ENCODE measurements at regions not wholly inside any gene's neighbourhood (a gene's known extent, or its start where the extent isn't known, plus 50 kb on each side); places are given as distances from the start of the nearest gene placed in this dataset.
A peak's percentile ranks its signal among the peaks of the same experiment; 100 is the strongest.
"Not testable (repeated sequence)": the region's sequence is repeated elsewhere in the genome, so short reads cannot be mapped to it uniquely, and the experiment has no call there.

DNA sequence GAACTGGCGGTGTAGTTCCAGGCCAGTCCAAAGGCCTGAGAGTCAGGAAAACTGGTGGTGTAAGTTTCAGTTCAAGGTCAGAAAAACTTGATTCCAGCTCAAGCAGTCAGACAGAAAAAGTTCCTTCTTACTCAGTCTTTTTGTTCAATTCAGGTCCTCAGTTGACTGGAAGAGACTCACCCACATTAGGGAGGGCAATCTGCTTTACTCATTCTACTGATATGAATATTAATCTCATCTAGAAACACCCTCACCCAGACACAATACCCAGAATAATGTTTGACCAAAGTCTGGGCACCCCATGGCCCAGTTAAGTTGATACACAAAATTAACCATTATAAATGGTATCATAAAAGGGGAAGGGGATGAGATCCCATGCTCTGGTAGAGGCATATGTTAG lies 50.1 kb upstream of the LTA4H start:
- Mint-ChIP-seq H3K4me1 (peaks cover 0 to 4% (median under 1%) of the 10 kb centered on the region in 4 donors), H3K36me3 (peaks cover 0 to 11% of the 10 kb centered on the region in 2 donors), H3K27ac (no peak overlapping the region), H3K27me3 (no peaks in the 10 kb centered on the region), H3K9me3 (peaks cover 0 to 21% (median 6%) of the 10 kb centered on the region in 8 donors), H3K4me3 (no peak overlapping the region)
- no peak for DNase-seq
- POLR2A ChIA-PET (ENCODE audit: partially characterized antibody) = no interaction called here
- H3K27me3 ChIP-seq (ENCODE audit: insufficient read depth, low read length) = no peaks in the 10 kb centered on the region
- H3K27ac ChIP-seq (ENCODE audit: low read depth, low read length) = no peak overlapping the region
- no peaks in the 10 kb centered on the region for H3K4me1 ChIP-seq (ENCODE audit: insufficient read depth, low read length)
- H3K36me3 ChIP-seq (ENCODE audit: insufficient read depth, low read length) = no peaks in the 10 kb centered on the region
- H3K9me3 ChIP-seq (ENCODE audit: control insufficient read depth in 1 of 2, low read length in 2 of 2) = no peaks in the 10 kb centered on the region
- CTCF ChIA-PET (ENCODE audit: partially characterized antibody) = no interaction called here
- no peak overlapping the region for H3K4me3 ChIP-seq (ENCODE audit: low read length in 2 of 2)
- intact Hi-C loops (cut with micrococcal nuclease) = no loop called here

DNA sequence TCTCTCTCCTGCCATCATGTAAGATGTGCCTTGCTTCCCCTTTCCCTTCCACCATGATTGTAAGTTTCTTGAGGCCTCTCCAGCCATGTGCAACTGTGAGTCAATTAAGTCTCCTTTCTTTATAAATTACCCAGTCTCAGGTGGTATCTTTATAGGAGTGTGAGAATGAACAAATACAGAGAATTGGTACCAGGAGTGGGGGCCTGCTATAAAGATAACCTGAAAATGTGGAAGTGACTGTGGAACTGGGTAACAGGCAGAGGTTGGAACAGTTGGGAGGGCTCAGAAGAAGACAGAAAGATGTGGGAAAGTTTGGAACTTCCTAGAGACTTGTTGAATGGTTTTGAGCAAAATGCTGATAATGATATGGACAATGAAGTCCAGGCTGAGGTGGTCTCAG lies 50.8 kb upstream of the LTA4H start:
- POLR2A ChIA-PET (ENCODE audit: partially characterized antibody); intact Hi-C loops (cut with micrococcal nuclease); H3K9me3 ChIP-seq (ENCODE audit: control insufficient read depth in 1 of 2, low read length in 2 of 2); H3K4me1 Mint-ChIP-seq; H3K27me3 ChIP-seq (ENCODE audit: insufficient read depth, low read length); H3K4me3 Mint-ChIP-seq; H3K36me3 ChIP-seq (ENCODE audit: insufficient read depth, low read length); H3K4me3 ChIP-seq (ENCODE audit: low read length in 2 of 2); H3K27ac ChIP-seq (ENCODE audit: low read depth, low read length); DNase-seq; H3K4me1 ChIP-seq (ENCODE audit: insufficient read depth, low read length); H3K27me3 Mint-ChIP-seq: not testable (repeated sequence)
- Mint-ChIP-seq H3K9me3 (peaks cover 0 to 28% (median 7%) of the 10 kb centered on the region in 8 donors), H3K27ac (peak overlapping the region in 1 of 7 donors; percentile 4), H3K36me3 (peaks cover 0 to 11% of the 10 kb centered on the region in 2 donors)
- CTCF ChIA-PET (ENCODE audit: partially characterized antibody) = interaction anchor here (0.8 kb wide), 1 partner anchor 31 kb away, joined by 3 read pairs; no protein-coding TSS in a partner anchor

DNA sequence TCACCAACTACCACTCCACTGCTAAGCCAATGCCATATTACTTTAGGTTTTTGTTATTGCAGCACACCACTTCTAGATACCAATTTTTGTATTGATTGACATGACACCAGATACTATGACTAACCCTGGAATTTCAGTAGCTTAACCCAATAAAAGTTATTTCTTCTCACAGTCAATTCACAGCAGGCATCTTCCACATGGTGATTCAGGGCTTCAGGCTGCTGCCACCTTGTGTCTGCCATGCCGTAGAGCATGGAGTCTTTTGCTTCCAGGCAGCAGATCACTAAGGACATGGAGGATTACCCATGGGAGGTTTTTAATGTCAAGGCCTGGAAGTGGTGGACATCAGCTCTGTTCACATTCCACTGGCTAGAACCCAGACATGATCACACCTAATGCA lies 56.4 kb upstream of the LTA4H start:
- H3K27me3 ChIP-seq (ENCODE audit: insufficient read depth, low read length) = no peaks in the 10 kb centered on the region
- H3K4me1 ChIP-seq (ENCODE audit: insufficient read depth, low read length) = peaks cover 17% of the 10 kb centered on the region
- H3K4me3 Mint-ChIP-seq = no peak overlapping the region
- no peaks in the 10 kb centered on the region for H3K36me3 ChIP-seq (ENCODE audit: insufficient read depth, low read length)
- ChIA-PET POLR2A (ENCODE audit: partially characterized antibody) (no interaction called here), CTCF (ENCODE audit: partially characterized antibody) (no interaction called here)
- no peak overlapping the region for H3K4me3 ChIP-seq (ENCODE audit: low read length in 2 of 2)
- H3K9me3 Mint-ChIP-seq = peaks cover 0 to 25% (median 5%) of the 10 kb centered on the region in 8 donors
- peaks cover 0 to 10% of the 10 kb centered on the region in 2 donors for H3K36me3 Mint-ChIP-seq
- peaks cover 18 to 28% (median 20%) of the 10 kb centered on the region in 4 donors for H3K4me1 Mint-ChIP-seq
- H3K27me3 Mint-ChIP-seq = no peaks in the 10 kb centered on the region
- peak overlapping the region in 1 of 7 donors; percentile 38 for H3K27ac Mint-ChIP-seq
- no peaks in the 10 kb centered on the region for H3K9me3 ChIP-seq (ENCODE audit: control insufficient read depth in 1 of 2, low read length in 2 of 2)
- intact Hi-C loops (cut with micrococcal nuclease) = no loop called here
- DNase-seq = no peak
- H3K27ac ChIP-seq (ENCODE audit: low read depth, low read length) = no peak overlapping the region

GRCh38 chr12:96093543-96094196 lies 58.3 kb upstream of the LTA4H start:
- peak overlapping the region in 6 of 7 donors; percentile 23 to 77 (median 60) for H3K27ac Mint-ChIP-seq
- ChIA-PET POLR2A (ENCODE audit: partially characterized antibody) (no interaction called here), CTCF (ENCODE audit: partially characterized antibody) (interaction anchor here (0.5 to 0.7 kb wide), 2 partner anchors 118 to 121 kb away, joined by 3 read pairs; no protein-coding TSS in a partner anchor)
- Histone ChIP-seq H3K4me3 (ENCODE audit: low read length in 2 of 2) (no peak overlapping the region), H3K9me3 (ENCODE audit: control insufficient read depth in 1 of 2, low read length in 2 of 2) (no peaks in the 10 kb centered on the region), H3K36me3 (ENCODE audit: insufficient read depth, low read length) (no peaks in the 10 kb centered on the region), H3K4me1 (ENCODE audit: insufficient read depth, low read length) (peaks cover 18% of the 10 kb centered on the region), H3K27me3 (ENCODE audit: insufficient read depth, low read length) (no peaks in the 10 kb centered on the region), H3K27ac (ENCODE audit: low read depth, low read length) (no peak overlapping the region)
- DNase-seq = no peak
- peak overlapping the region in 7 of 8 donors; percentile 7 to 66 (median 46) for H3K4me3 Mint-ChIP-seq
- H3K36me3 Mint-ChIP-seq = peaks cover 0 to 6% of the 10 kb centered on the region in 2 donors
- intact Hi-C loops (cut with micrococcal nuclease) = no loop called here
- H3K9me3 Mint-ChIP-seq = peaks cover 0 to 21% (median 5%) of the 10 kb centered on the region in 8 donors
- no peaks in the 10 kb centered on the region for H3K27me3 Mint-ChIP-seq
- H3K4me1 Mint-ChIP-seq = peaks cover 19 to 37% (median 23%) of the 10 kb centered on the region in 4 donors

DNA sequence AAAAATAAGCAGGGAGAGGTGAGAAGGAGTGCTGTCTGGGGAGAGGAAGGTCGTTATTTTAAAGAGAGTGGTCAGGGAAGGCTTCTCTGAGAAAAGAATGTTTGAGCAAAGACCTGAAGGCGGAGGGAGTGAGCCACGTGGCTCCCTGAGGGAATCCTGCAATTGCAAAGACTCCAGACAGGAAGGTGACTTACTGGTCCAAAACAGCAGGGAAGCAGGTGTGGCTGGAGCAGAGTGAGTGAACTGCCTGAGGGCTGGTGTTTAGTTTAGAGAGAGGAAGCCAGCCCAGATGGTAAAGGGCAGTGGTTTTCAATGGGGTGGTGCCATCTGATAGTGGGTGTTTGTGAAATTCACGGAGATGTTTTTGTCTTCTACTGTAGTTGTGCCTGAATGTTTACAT lies 58.8 kb upstream of the LTA4H start:
- no peaks in the 10 kb centered on the region for H3K36me3 ChIP-seq (ENCODE audit: insufficient read depth, low read length)
- Mint-ChIP-seq H3K27ac (peak overlapping the region in 6 of 7 donors; percentile 37 to 77 (median 56)), H3K4me1 (peaks cover 19 to 42% (median 26%) of the 10 kb centered on the region in 4 donors), H3K4me3 (peak overlapping the region in 7 of 8 donors; percentile 7 to 66 (median 43)), H3K27me3 (no peaks in the 10 kb centered on the region), H3K9me3 (peaks cover 0 to 17% (median 5%) of the 10 kb centered on the region in 8 donors), H3K36me3 (peaks cover 0 to 6% of the 10 kb centered on the region in 2 donors)
- no peak overlapping the region for H3K27ac ChIP-seq (ENCODE audit: low read depth, low read length)
- H3K4me3 ChIP-seq (ENCODE audit: low read length in 2 of 2) = no peak overlapping the region
- no peaks in the 10 kb centered on the region for H3K27me3 ChIP-seq (ENCODE audit: insufficient read depth, low read length)
- no peak for DNase-seq
- peaks cover 24% of the 10 kb centered on the region for H3K4me1 ChIP-seq (ENCODE audit: insufficient read depth, low read length)
- ChIA-PET CTCF (ENCODE audit: partially characterized antibody) (interaction anchor here (0.6 kb wide), 1 partner anchor 107 kb away, joined by 4 read pairs; no protein-coding TSS in a partner anchor), POLR2A (ENCODE audit: partially characterized antibody) (no interaction called here)
- no peaks in the 10 kb centered on the region for H3K9me3 ChIP-seq (ENCODE audit: control insufficient read depth in 1 of 2, low read length in 2 of 2)
- intact Hi-C loops (cut with micrococcal nuclease) = no loop called here

GRCh38 chr12:96098631-96099030 lies 63.2 kb upstream of the LTA4H start:
- CTCF ChIA-PET (ENCODE audit: partially characterized antibody) = interaction anchor here (3.5 kb wide), 1 partner anchor 117 kb away, joined by 20 read pairs; no protein-coding TSS in a partner anchor
- DNase-seq = no peak
- peak overlapping the region in 1 of 7 donors; percentile 29 for H3K27ac Mint-ChIP-seq
- Histone ChIP-seq H3K4me3 (ENCODE audit: low read length in 2 of 2) (no peak overlapping the region), H3K27me3 (ENCODE audit: insufficient read depth, low read length) (no peaks in the 10 kb centered on the region), H3K27ac (ENCODE audit: low read depth, low read length) (no peak overlapping the region), H3K36me3 (ENCODE audit: insufficient read depth, low read length) (no peaks in the 10 kb centered on the region), H3K9me3 (ENCODE audit: control insufficient read depth in 1 of 2, low read length in 2 of 2) (no peaks in the 10 kb centered on the region), H3K4me1 (ENCODE audit: insufficient read depth, low read length) (peaks cover 40% of the 10 kb centered on the region)
- H3K36me3 Mint-ChIP-seq = no peaks in the 10 kb centered on the region
- H3K4me1 Mint-ChIP-seq = peaks cover 19 to 45% (median 31%) of the 10 kb centered on the region in 4 donors
- H3K9me3 Mint-ChIP-seq = no peaks in the 10 kb centered on the region
- peak overlapping the region in 1 of 8 donors; percentile 5 for H3K4me3 Mint-ChIP-seq
- intact Hi-C loops (cut with micrococcal nuclease) = no loop called here
- no peaks in the 10 kb centered on the region for H3K27me3 Mint-ChIP-seq
- POLR2A ChIA-PET (ENCODE audit: partially characterized antibody) = interaction anchor here (0.9 to 2.3 kb wide), 2 partner anchors 8 to 111 kb away, joined by 3 to 9 read pairs; no protein-coding TSS in a partner anchor

GRCh38 chr12:96099421-96099820 lies 64.0 kb upstream of the LTA4H start:
- Histone ChIP-seq H3K4me3 (ENCODE audit: low read length in 2 of 2) (no peak overlapping the region), H3K4me1 (ENCODE audit: insufficient read depth, low read length) (peaks cover 34% of the 10 kb centered on the region), H3K27me3 (ENCODE audit: insufficient read depth, low read length) (no peaks in the 10 kb centered on the region), H3K9me3 (ENCODE audit: control insufficient read depth in 1 of 2, low read length in 2 of 2) (no peaks in the 10 kb centered on the region), H3K36me3 (ENCODE audit: insufficient read depth, low read length) (no peaks in the 10 kb centered on the region), H3K27ac (ENCODE audit: low read depth, low read length) (no peak overlapping the region)
- intact Hi-C loops (cut with micrococcal nuclease) = no loop called here
- DNase-seq = no peak
- Mint-ChIP-seq H3K27ac (peak overlapping the region in 2 of 7 donors; percentile 2 to 12), H3K4me3 (peak overlapping the region in 5 of 8 donors; percentile 43 to 80 (median 72)), H3K27me3 (no peaks in the 10 kb centered on the region), H3K36me3 (no peaks in the 10 kb centered on the region), H3K9me3 (no peaks in the 10 kb centered on the region), H3K4me1 (peaks cover 11 to 37% (median 23%) of the 10 kb centered on the region in 4 donors)
- CTCF ChIA-PET (ENCODE audit: partially characterized antibody) = interaction anchor here (0.7 to 3.5 kb wide), 6 partner anchors 9 to 418 kb away, joined by 3 to 20 read pairs (median 5); no protein-coding TSS in a partner anchor
- POLR2A ChIA-PET (ENCODE audit: partially characterized antibody) = interaction anchor here (0.7 to 2.3 kb wide), 5 partner anchors 9 to 116 kb away, joined by 3 to 9 read pairs (median 4); no protein-coding TSS in a partner anchor
